ENCODE measurements at regions not wholly inside any gene's neighbourhood (a gene's known extent, or its start where the extent isn't known, plus 50 kb on each side); places are given as distances from the start of the nearest gene placed in this dataset.

- DNase-seq (ENCODE audit: low read depth, low spot score), result no peak
- Histone ChIP-seq H3K27ac (no peak overlapping the region), H3K9me3 (ENCODE audit: low read depth, low read length) (no peaks in the 10 kb centered on the region), H3K36me3 (ENCODE audit: insufficient read depth, low read length) (no peaks in the 10 kb centered on the region), H3K9ac (ENCODE audit: insufficient read length) (no peak overlapping the region), H3K4me3 (no peak overlapping the region)
- no peak for TF ChIP-seq POLR2AphosphoS5 (IDR thresholded peaks at IDR 0.05; ENCODE audit: borderline replicate concordance, low read depth, low read length)
- TF ChIP-seq FOXP2 (optimal IDR thresholded peaks at IDR 0.05; ENCODE audit: control extremely low read depth, extremely low read length, insufficient read depth), result no peak
- no peak for TF ChIP-seq EZH2 (IDR thresholded peaks at IDR 0.05)
These were observed 56.8 kb upstream of the HNRNPU start for GRCh38 chr1:244920911-244921761.

- H3K9ac ChIP-seq (ENCODE audit: insufficient read length), result peak overlapping the region; percentile 64
These were observed 55.3 kb upstream of the HNRNPU start for GRCh38 chr1:244919320-244920282.

GRCh38 chr1:244918421-244919319 is 54.3 kb upstream of the HNRNPU start:
- no peaks in the 10 kb centered on the region for H3K36me3 ChIP-seq (ENCODE audit: insufficient read depth, low read length)
- H3K4me3 ChIP-seq, result peak overlapping the region; percentile 89
- no peaks in the 10 kb centered on the region for H3K9me3 ChIP-seq (ENCODE audit: low read depth, low read length)
- no peak overlapping the region for H3K27ac ChIP-seq
- TF ChIP-seq POLR2AphosphoS5 (IDR thresholded peaks at IDR 0.05; ENCODE audit: borderline replicate concordance, low read depth, low read length), result peak; percentile 55
- TF ChIP-seq EZH2 (IDR thresholded peaks at IDR 0.05), result no peak
- TF ChIP-seq FOXP2 (optimal IDR thresholded peaks at IDR 0.05; ENCODE audit: control extremely low read depth, extremely low read length, insufficient read depth), result no peak
- no peak for DNase-seq (ENCODE audit: low read depth, low spot score)
- H3K9ac ChIP-seq (ENCODE audit: insufficient read length), result peak overlapping the region; percentile 64

More at GRCh38 chr1:244919320-244920282, 55.3 kb upstream of the HNRNPU start:
- H3K4me3 ChIP-seq, result peak overlapping the region; percentile 89
- H3K36me3 ChIP-seq (ENCODE audit: insufficient read depth, low read length), result no peaks in the 10 kb centered on the region
- H3K9me3 ChIP-seq (ENCODE audit: low read depth, low read length), result no peaks in the 10 kb centered on the region
- TF ChIP-seq EZH2 (IDR thresholded peaks at IDR 0.05) (no peak), POLR2AphosphoS5 (IDR thresholded peaks at IDR 0.05; ENCODE audit: borderline replicate concordance, low read depth, low read length) (no peak), FOXP2 (optimal IDR thresholded peaks at IDR 0.05; ENCODE audit: control extremely low read depth, extremely low read length, insufficient read depth) (no peak)
- no peak overlapping the region for H3K27ac ChIP-seq
- DNase-seq (ENCODE audit: low read depth, low spot score), result no peak

GRCh38 chr1:244917073-244917670 is 52.8 kb upstream of the HNRNPU start:
- H3K9me3 ChIP-seq (ENCODE audit: low read depth, low read length), result no peaks in the 10 kb centered on the region
- no peak for DNase-seq (ENCODE audit: low read depth, low spot score)
- H3K36me3 ChIP-seq (ENCODE audit: insufficient read depth, low read length), result no peaks in the 10 kb centered on the region
- TF ChIP-seq EZH2 (IDR thresholded peaks at IDR 0.05), result no peak
- no peak overlapping the region for H3K9ac ChIP-seq (ENCODE audit: insufficient read length)
- no peak overlapping the region for H3K4me3 ChIP-seq
- no peak overlapping the region for H3K27ac ChIP-seq

GRCh38 chr1:244915736-244916135 is 51.4 kb upstream of the HNRNPU start:
- Histone ChIP-seq H3K9ac (ENCODE audit: insufficient read length) (no peak overlapping the region), H3K9me3 (ENCODE audit: low read depth, low read length) (no peaks in the 10 kb centered on the region), H3K4me3 (no peak overlapping the region), H3K36me3 (ENCODE audit: insufficient read depth, low read length) (no peaks in the 10 kb centered on the region), H3K27ac (no peak overlapping the region)
- DNase-seq (ENCODE audit: low read depth, low spot score), result no peak
- no peak for TF ChIP-seq FOXP2 (optimal IDR thresholded peaks at IDR 0.05; ENCODE audit: control extremely low read depth, extremely low read length, insufficient read depth)
- TF ChIP-seq EZH2 (IDR thresholded peaks at IDR 0.05), result no peak
- no peak for TF ChIP-seq POLR2AphosphoS5 (IDR thresholded peaks at IDR 0.05; ENCODE audit: borderline replicate concordance, low read depth, low read length)

- DNase-seq (ENCODE audit: low read depth, low spot score), result no peak
- H3K9ac ChIP-seq (ENCODE audit: insufficient read length), result no peak overlapping the region
- no peak for TF ChIP-seq EZH2 (IDR thresholded peaks at IDR 0.05)
- no peak for TF ChIP-seq POLR2AphosphoS5 (IDR thresholded peaks at IDR 0.05; ENCODE audit: borderline replicate concordance, low read depth, low read length)
- TF ChIP-seq FOXP2 (optimal IDR thresholded peaks at IDR 0.05; ENCODE audit: control extremely low read depth, extremely low read length, insufficient read depth), result no peak
- no peak overlapping the region for H3K27ac ChIP-seq
- no peak overlapping the region for H3K4me3 ChIP-seq
- no peaks in the 10 kb centered on the region for H3K36me3 ChIP-seq (ENCODE audit: insufficient read depth, low read length)
- no peaks in the 10 kb centered on the region for H3K9me3 ChIP-seq (ENCODE audit: low read depth, low read length)
These were observed 50.4 kb upstream of the HNRNPU start for GRCh38 chr1:244914761-244915160.

Measured in SK-N-MC (cell line).